Suprapubic skin (tissue), 4 donors: ENCODE measurements at regions not wholly inside any gene's neighbourhood (a gene's known extent, or its start where the extent isn't known, plus 50 kb on each side); places are given as distances from the start of the nearest gene placed in this dataset.

ENCODE experiments used
- DNase-seq, 2 donors: peaks; one replicate each; pipeline ENCODE4 v3.0.0-alpha.2; 2019; ENCODE audit warnings: low spot score in 2 of 2
- H3K27ac ChIP-seq: fragments of 200-600 bp; sonication (generic); one replicate; pipeline ENCODE4 v1.5.1; 2019
- H3K27me3 ChIP-seq: fragments of 200-600 bp; sonication (generic); one replicate; pipeline ENCODE4 v1.5.1; 2019
- H3K36me3 ChIP-seq: fragments of 200-600 bp; sonication (generic); one replicate; pipeline ENCODE4 v1.5.1; 2019
- H3K4me1 ChIP-seq: fragments of 200-600 bp; sonication (generic); one replicate; pipeline ENCODE4 v1.5.1; 2019
- H3K4me3 ChIP-seq: fragments of 200-600 bp; sonication (generic); one replicate; pipeline ENCODE4 v1.5.1; 2019; ENCODE audit warnings: mild to moderate bottlenecking
- H3K9me3 ChIP-seq: fragments of 200-600 bp; sonication (generic); one replicate; pipeline ENCODE4 v1.5.1; 2019
- EP300 ChIP-seq: sonication (generic); formaldehyde crosslinking; IDR thresholded peaks from one replicate; pipeline ENCODE4 v1.6.1; 2017; ENCODE audit warnings: antibody characterized with exemption
- POLR2A ChIP-seq, 2 donors: fragments of 450-650 bp; IDR thresholded peaks; one replicate each; pipeline ENCODE4 v1.6.1; 2017; ENCODE audit warnings: antibody characterized with exemption in 2 of 2, mild to moderate bottlenecking in 2 of 2, moderate library complexity in 2 of 2
- POLR2AphosphoS5 ChIP-seq, 3 donors: sonication (generic); formaldehyde crosslinking; IDR thresholded peaks; one replicate each; pipeline ENCODE4 v1.6.1; 2017; ENCODE audit warnings: antibody characterized with exemption in 3 of 3
- WGBS: methylation state at CpG from one replicate; pipeline ENCODE4 v1.1.5; 2018; 5-methylcytosine and 5-hydroxymethylcytosine counted together
- TF ChIP-seq, protein P1 (sequence below), 2 donors: fragments of 200-600 bp in 1 of 2; fragments of 450-650 bp in 1 of 2; sonication (generic) in 1 of 2; IDR thresholded peaks; one replicate each; pipeline ENCODE4 v1.5.1; 2016 to 2019; ENCODE audit warnings: antibody characterized with exemption in 2 of 2, mild to moderate bottlenecking in 1 of 2, moderate library complexity in 1 of 2

DNA sequence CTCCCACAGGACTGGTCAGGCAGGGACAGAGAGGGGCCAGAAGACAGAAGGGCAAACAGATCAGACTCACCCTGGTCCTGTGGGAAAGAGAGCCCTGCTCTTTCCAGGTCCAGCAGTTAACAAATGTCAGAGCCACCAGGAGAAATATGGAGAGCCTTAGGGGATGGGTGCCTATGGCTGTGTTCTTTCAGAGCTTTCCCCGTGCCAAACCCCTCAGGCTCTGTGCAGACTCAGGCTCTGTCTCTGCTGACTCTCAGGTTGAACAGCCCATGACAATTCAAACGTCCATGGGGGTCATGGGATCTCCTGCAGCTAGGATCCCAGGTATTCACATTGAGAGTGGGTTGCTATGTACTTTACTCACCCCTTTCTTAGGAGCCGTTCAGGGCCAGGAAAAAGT, 120.8 kb upstream of the ERBB4 start:
- WGBS, result 77% methylated on average over 3 of the region's 3 CpGs
- TF ChIP-seq EP300 (no peak), POLR2AphosphoS5 (IDR thresholded peaks at IDR 0.05) (no peak)
- TF ChIP-seq, protein P1, sequence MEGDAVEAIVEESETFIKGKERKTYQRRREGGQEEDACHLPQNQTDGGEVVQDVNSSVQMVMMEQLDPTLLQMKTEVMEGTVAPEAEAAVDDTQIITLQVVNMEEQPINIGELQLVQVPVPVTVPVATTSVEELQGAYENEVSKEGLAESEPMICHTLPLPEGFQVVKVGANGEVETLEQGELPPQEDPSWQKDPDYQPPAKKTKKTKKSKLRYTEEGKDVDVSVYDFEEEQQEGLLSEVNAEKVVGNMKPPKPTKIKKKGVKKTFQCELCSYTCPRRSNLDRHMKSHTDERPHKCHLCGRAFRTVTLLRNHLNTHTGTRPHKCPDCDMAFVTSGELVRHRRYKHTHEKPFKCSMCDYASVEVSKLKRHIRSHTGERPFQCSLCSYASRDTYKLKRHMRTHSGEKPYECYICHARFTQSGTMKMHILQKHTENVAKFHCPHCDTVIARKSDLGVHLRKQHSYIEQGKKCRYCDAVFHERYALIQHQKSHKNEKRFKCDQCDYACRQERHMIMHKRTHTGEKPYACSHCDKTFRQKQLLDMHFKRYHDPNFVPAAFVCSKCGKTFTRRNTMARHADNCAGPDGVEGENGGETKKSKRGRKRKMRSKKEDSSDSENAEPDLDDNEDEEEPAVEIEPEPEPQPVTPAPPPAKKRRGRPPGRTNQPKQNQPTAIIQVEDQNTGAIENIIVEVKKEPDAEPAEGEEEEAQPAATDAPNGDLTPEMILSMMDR (IDR thresholded peaks at IDR 0.05), result no peak
- Histone ChIP-seq H3K36me3 (no peaks in the 10 kb centered on the region), H3K9me3 (no peaks in the 10 kb centered on the region), H3K27me3 (no peaks in the 10 kb centered on the region), H3K27ac (no peak overlapping the region), H3K4me3 (no peak overlapping the region), H3K4me1 (no peaks in the 10 kb centered on the region)
- no peak for DNase-seq

GRCh38 chr2:212649646-212650045, 111.0 kb upstream of the ERBB4 start:
- Histone ChIP-seq H3K4me1 (no peaks in the 10 kb centered on the region), H3K36me3 (no peaks in the 10 kb centered on the region), H3K4me3 (no peak overlapping the region), H3K27ac (no peak overlapping the region), H3K9me3 (peaks cover 3% of the 10 kb centered on the region), H3K27me3 (no peaks in the 10 kb centered on the region)
- 27% methylated on average over 1 of the region's 1 CpG for WGBS
- TF ChIP-seq POLR2A (IDR thresholded peaks at IDR 0.05) (no peak), POLR2AphosphoS5 (IDR thresholded peaks at IDR 0.05) (no peak), EP300 (no peak)
- TF ChIP-seq, protein P1 (IDR thresholded peaks at IDR 0.05), result no peak
- no peak for DNase-seq

GRCh38 chr2:212646698-212647366, 108.2 kb upstream of the ERBB4 start:
- Histone ChIP-seq H3K27me3 (no peaks in the 10 kb centered on the region), H3K9me3 (no peaks in the 10 kb centered on the region), H3K36me3 (no peaks in the 10 kb centered on the region), H3K4me1 (no peaks in the 10 kb centered on the region), H3K4me3 (no peak overlapping the region), H3K27ac (no peak overlapping the region)
- DNase-seq, result no peak
- TF ChIP-seq POLR2A (IDR thresholded peaks at IDR 0.05) (no peak), EP300 (no peak), POLR2AphosphoS5 (IDR thresholded peaks at IDR 0.05) (no peak)
- TF ChIP-seq, protein P1 (IDR thresholded peaks at IDR 0.05), result no peak
- 50% methylated on average over 3 of the region's 3 CpGs for WGBS

GRCh38 chr2:212644195-212644837, 105.7 kb upstream of the ERBB4 start:
- no peak overlapping the region for H3K4me3 ChIP-seq
- TF ChIP-seq EP300 (no peak), POLR2A (IDR thresholded peaks at IDR 0.05) (no peak), POLR2AphosphoS5 (IDR thresholded peaks at IDR 0.05) (no peak)
- TF ChIP-seq, protein P1 (IDR thresholded peaks at IDR 0.05), result no peak
- H3K4me1 ChIP-seq, result no peaks in the 10 kb centered on the region
- no peaks in the 10 kb centered on the region for H3K27me3 ChIP-seq
- WGBS, result 73% methylated on average over 3 of the region's 3 CpGs
- H3K27ac ChIP-seq, result no peak overlapping the region
- no peaks in the 10 kb centered on the region for H3K36me3 ChIP-seq
- DNase-seq, result no peak
- H3K9me3 ChIP-seq, result no peaks in the 10 kb centered on the region

GRCh38 chr2:212640428-212640827, 101.8 kb upstream of the ERBB4 start:
- Histone ChIP-seq H3K27ac (no peak overlapping the region), H3K4me1 (no peaks in the 10 kb centered on the region), H3K36me3 (no peaks in the 10 kb centered on the region), H3K27me3 (no peaks in the 10 kb centered on the region), H3K4me3 (no peak overlapping the region), H3K9me3 (no peaks in the 10 kb centered on the region)
- no peak for DNase-seq
- WGBS, result 74% methylated on average over 1 of the region's 1 CpG
- no peak for TF ChIP-seq POLR2AphosphoS5 (IDR thresholded peaks at IDR 0.05)
- no peak for TF ChIP-seq EP300
- TF ChIP-seq POLR2A (IDR thresholded peaks at IDR 0.05), result no peak
- TF ChIP-seq, protein P1 (IDR thresholded peaks at IDR 0.05), result no peak
